ENCODE measurements at regions not wholly inside any gene's neighbourhood (a gene's known extent, or its start where the extent isn't known, plus 50 kb on each side); places are given as distances from the start of the nearest gene placed in this dataset.
"Not testable (repeated sequence)": the region's sequence is repeated elsewhere in the genome, so short reads cannot be mapped to it uniquely, and the experiment has no call there.

DNA sequence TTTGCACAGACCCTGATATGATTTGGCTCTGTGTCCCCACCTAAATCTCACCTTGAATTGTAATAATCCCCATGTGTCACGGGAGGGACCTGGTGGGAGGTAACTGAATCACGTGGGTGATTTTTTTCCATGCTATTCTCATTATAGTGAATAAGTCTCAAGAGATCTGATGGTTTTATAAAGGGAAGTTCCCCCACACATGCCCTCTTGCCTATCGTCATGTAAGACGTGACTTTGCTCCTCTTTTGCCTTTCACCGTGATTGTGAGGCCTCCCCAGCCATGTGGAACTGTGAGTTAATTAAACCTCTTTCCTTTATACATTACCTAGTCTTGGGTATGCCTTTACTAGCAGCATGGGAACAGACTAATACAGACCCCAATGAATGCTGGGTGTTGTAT lies 347.4 kb downstream of the TUSC7 start:
- TF ChIP-seq, protein P1, sequence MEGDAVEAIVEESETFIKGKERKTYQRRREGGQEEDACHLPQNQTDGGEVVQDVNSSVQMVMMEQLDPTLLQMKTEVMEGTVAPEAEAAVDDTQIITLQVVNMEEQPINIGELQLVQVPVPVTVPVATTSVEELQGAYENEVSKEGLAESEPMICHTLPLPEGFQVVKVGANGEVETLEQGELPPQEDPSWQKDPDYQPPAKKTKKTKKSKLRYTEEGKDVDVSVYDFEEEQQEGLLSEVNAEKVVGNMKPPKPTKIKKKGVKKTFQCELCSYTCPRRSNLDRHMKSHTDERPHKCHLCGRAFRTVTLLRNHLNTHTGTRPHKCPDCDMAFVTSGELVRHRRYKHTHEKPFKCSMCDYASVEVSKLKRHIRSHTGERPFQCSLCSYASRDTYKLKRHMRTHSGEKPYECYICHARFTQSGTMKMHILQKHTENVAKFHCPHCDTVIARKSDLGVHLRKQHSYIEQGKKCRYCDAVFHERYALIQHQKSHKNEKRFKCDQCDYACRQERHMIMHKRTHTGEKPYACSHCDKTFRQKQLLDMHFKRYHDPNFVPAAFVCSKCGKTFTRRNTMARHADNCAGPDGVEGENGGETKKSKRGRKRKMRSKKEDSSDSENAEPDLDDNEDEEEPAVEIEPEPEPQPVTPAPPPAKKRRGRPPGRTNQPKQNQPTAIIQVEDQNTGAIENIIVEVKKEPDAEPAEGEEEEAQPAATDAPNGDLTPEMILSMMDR (IDR thresholded peaks at IDR 0.05) = not testable (repeated sequence)
- TF ChIP-seq POLR2A (IDR thresholded peaks at IDR 0.05) = not testable (repeated sequence)

All from adrenal gland (tissue), 5 donors.